HG02852 (cell line): ENCODE measurements at regions not wholly inside any gene's neighbourhood (a gene's known extent, or its start where the extent isn't known, plus 50 kb on each side); places are given as distances from the start of the nearest gene placed in this dataset.
"Not testable (repeated sequence)": the region's sequence is repeated elsewhere in the genome, so short reads cannot be mapped to it uniquely, and the experiment has no call there.

Experiments used
- ATAC-seq: cut with Tn5 transposase; IDR thresholded peaks from one replicate; pipeline ENCODE4 v1.9.1; 2021; ENCODE audit warnings: mild to moderate bottlenecking, moderate library complexity; ENCODE audit not compliant: unreplicated experiment

DNA sequence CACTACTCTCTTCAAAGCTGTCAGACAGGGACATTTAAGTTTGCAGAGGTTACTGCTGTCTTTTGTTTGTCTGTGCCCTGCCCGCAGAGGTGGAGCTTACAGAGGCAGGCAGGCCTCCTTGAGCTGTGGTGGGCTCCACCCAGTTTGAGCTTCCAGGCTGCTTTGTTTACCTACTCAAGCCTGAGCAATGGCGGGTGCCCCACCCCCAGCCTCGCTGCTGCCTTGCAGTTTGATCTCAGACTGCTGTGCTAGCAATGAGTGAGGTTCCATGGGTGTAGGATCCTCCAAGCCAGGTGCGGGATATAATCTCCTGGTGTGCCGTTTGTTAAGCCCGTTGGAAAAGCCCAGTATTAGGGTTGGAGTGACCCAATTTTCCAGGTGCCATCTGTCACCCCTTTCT, 581.2 kb downstream of the ANKRD50 start:
- not testable (repeated sequence) for ATAC-seq

DNA sequence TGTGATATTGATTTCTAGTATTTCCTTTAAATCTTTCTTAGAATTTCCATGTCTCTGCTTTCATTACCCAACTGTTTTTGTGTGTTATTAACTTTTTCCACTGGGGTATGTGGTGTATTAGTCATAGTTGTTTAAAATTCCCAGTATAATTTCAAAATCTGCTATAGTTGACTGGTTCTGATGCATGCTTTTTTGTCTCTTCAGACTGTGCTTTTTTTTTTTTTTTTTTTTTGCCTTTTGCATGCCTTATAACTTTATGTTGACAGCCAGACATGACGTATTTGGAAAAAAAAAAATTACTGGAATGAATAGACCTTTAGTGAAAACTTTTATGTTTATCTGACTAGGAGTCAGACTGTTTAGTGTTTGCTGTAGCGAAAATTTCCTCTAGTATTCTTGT, 580.4 kb downstream of the ANKRD50 start:
- ATAC-seq = no peak

DNA sequence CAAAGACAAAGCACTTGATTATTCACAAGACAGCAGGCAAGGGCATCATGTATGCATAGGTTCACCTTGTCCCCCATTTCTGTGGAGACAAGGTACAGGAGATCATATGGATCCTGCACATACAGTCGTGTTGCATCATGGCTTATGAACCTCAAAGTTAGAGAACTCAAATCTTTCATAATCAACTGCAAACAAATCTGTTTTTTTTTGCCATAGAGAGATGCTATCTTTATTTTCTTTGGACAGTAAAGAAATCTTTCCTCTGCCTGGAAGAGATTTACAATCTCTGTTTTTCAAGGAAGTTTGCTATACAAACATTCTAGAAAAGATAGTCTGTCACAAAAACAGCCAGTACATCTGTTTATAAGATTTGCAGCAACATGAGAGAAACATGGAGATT, 578.8 kb downstream of the ANKRD50 start:
- no peak for ATAC-seq

DNA sequence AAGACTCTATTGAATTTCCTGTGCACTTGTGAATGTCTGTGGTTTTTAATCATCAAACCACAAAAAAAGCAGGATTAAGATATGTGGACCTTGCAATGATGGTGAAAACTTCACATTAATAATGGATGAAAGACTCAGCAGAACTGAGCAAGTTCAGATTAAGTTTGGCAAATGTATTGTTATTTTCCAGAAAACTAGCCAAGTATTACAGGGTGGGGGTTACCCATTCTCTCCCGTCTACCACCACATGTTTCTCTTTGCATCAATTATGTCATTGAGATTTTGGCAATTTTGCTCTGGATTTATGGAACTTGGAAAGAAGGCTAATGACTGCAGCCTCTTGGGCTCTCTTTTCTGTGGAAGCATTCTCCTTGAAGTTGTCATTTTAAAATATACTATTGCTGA, 577.1 kb downstream of the ANKRD50 start:
- no peak for ATAC-seq

DNA sequence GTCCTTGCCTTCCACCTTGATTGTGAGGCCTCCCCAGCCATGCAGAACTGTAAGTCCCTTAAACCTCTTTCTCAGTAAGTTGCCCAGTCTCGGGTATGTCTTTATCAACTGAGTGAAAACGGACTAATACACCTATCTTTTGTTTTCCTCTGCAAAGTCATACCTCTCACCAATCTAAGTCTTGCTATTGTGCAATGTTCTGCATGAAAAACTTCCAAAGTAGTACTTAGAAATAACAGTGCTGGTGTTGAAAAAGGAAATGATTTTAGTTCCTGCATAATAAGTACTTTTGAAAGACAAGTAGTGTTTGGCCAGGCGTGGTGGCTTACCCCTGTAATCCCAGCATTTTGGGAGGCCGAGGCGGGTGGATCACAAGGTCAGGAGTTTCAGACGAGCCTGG, 573.5 kb downstream of the ANKRD50 start:
- no peak for ATAC-seq

DNA sequence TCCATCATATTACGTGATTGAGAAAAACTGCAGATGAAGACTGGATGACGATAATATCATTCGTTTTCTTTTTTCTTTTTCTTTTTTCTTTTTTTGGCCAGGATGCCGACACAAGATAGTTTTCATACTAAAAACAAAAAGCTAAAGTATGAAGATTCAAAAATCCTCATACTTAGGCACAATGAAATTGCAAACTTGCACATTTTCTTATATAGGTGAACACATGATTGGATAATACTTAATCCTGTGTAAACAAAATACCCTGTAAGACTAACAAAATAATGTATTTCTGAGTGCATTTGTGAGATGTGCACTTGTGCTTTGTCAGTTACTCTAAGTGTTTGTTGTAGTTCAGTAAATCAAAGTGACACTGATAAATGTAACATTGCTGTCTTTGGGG, 568.9 kb downstream of the ANKRD50 start:
- no peak for ATAC-seq

DNA sequence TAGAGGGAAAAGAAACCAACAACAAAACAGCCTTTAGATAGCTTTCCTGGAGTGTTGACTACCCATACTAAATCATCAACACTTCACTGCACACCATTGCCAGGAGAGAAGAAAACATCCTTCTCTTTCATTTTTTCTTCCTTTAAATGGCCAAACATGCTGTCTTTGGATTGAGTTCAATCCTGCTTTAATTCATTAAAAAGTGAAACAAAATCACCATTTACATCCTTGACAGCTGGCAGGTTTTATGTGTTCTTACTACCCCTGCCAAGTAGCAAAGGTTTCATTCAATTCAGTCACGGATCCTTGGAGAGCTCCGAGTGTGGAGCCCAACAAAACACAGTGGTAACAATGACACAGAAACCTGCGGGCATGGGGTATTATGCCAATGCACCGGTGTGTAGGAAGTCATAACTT, 568.3 kb downstream of the ANKRD50 start:
- ATAC-seq = no peak

DNA sequence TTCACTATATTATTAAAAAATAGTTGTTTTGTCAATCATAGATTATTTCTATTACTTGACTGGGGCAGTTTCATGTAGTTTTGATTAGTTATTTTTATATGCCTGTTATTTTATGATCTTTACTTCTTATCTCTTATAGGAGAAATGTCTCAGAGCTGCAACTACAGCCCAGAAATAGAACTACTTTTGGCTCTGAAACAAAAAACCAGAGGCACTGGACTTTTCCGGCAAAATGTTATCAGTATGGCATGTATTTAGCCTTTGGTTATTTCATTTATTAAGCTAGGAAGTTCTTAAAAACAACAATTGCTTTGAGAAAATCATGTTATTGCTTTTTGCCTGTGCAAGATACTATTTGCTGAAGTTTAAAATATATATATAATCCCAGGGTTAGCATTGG, 566.5 kb downstream of the ANKRD50 start:
- no peak for ATAC-seq

DNA sequence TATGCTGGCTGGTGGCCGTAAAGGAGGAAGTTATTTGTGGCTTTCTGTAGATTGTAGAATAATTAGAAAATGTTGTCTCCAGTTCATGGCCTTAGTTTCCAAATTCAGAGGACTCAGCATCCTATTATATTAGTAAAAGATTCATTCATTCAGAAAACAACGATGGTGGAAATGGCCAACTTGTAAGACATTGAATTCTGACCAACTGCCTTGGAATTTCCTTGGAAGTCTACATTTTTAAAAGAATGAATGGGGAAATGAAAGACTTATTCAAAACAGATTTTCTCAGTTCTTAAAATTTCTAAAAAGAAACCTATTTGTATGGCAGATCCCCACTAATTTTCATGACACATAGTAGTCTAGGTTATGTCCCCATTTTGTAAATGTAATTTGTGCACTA, 561.5 kb downstream of the ANKRD50 start:
- no peak for ATAC-seq

DNA sequence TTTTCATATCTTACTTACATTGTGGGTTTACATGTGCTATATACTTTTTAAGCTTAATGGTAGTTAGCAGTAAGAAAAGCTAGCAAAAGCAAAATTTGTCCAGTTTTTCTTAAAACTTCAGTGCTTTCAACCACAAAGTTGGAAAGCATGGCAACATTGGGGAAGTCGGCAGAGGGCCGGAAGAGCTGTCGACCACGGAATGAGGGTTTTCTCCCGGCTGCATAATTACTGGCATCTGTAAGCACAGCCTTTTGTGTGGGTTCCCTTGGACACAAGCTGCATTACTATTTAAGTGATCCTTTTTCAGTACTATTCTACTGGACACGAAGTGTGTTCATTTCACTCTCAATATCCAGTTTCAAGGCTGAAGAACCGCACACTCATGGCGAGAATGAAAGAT, 560.4 kb downstream of the ANKRD50 start:
- no peak for ATAC-seq

DNA sequence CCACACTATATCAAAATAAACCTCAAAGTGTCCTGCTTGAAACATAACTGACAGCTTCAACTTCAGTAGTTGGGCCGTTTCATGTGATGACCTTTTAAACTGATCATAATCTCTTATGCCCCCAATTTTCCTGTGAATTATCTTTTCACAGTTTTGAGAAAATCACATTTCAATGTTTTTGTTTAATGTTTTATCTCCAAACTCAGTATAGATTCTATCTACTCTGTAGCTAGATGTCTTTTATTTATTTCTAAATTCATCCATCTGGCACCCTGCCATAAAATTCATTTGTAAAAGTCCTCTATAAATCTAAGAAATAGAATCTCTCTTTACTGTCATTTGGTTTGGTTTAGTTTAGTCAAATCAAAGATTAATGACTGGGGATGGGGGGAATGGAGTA, 557.3 kb downstream of the ANKRD50 start:
- no peak for ATAC-seq

DNA sequence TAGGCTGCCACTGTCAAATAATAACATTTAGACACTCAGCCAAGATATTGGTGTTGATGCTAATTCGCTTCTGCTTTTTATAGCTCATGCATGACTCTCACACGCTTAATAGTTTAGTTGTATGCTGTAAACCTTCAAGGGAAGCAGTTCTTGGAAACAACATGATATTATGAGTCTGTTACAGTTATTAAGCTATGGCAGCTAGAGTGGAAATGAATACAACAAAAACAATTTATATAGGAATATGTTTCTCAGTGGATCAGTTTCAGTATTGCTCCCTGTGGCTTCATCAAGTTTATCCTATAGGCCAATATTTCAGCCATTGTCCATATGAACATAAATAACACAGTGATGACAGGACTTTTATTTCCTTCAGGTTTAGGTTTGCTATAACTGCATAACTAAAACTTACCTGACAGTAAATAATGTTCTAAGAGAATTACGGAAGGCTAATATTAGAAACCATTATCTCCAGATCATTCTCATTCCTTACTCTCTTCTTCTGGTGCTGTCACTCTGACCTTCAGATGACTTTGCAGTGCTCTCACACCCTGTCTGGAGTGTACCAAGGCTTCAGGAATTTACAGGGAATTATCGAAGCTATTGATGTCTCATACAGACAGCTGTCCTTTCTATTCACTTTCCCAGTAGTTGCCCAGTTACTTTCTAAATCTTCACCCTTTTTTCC, 555.0 kb downstream of the ANKRD50 start:
- ATAC-seq = no peak

DNA sequence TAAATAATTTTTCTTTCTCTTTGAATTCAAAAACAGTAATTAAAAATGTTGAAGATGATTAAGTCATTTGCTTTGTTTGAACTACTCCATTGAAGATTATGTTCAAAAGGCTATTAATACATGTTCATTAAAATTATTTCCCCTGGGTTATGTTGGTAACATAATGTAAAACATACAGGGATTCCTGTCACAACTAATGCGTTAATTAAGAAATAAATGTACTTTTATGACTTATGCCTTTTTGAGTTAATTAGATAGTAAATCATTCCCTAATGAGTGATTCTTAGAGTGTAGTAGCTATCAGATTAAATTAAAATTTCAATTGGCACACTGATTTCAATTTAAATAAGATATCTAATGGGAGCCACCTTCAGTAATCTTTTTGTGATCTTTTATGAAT, 549.1 kb downstream of the ANKRD50 start:
- no peak for ATAC-seq

DNA sequence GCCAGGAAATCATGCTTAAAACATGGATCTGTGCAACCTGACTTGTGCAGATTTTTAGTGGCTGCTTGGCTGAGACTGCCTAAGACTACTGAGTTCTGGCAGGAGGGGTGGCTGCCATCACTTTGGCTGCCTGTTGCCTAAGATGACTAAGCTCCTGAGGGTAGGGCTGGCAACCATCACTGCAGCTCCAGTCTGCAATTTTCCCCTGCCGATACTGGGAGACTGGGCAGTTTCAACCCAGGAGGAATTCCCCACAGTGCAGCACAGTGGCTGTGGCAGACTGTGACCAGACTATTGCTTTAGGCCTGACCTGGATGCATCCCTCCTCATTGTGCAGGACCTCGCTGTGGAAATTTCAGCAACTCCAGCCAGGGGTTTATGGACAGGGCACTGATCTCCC, 544.9 kb downstream of the ANKRD50 start:
- ATAC-seq = no peak

DNA sequence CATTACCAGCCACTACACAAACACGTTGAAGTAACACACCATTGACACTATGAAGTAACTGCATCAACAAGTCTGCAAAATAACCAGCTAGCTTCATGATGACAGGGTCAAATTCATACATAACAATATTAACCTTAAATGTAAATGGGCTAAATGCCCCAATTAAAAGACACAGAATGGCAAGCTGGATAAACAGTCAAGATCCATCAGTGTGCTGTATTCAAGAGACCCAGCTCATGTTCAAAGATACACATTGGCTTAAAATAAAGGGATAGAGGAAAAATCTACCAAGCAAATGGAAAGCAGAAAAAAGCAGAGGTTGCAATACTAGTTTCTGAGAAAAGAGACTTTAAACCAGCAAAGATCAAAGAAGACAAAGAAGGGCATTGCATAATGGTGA, 543.0 kb downstream of the ANKRD50 start:
- ATAC-seq = not testable (repeated sequence)

DNA sequence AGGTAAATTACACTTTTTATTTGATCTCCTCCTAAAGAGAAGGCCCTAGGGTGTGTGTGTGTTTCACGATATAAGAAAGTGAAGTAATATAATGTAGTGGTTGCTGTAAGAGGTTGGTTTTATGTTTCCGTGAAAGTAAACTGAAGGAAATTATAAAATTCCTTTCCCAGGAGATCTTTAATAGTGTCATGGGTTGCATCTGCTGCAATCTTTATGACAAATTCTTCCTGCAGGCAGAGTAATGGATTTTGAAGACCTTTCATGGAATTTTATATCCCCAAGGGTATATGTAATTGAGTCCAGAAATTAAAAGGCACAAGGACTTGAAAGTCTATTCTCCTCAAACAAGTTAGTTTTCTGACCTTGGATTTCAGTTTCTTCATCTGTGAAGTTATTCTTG, 538.6 kb downstream of the ANKRD50 start:
- no peak for ATAC-seq

DNA sequence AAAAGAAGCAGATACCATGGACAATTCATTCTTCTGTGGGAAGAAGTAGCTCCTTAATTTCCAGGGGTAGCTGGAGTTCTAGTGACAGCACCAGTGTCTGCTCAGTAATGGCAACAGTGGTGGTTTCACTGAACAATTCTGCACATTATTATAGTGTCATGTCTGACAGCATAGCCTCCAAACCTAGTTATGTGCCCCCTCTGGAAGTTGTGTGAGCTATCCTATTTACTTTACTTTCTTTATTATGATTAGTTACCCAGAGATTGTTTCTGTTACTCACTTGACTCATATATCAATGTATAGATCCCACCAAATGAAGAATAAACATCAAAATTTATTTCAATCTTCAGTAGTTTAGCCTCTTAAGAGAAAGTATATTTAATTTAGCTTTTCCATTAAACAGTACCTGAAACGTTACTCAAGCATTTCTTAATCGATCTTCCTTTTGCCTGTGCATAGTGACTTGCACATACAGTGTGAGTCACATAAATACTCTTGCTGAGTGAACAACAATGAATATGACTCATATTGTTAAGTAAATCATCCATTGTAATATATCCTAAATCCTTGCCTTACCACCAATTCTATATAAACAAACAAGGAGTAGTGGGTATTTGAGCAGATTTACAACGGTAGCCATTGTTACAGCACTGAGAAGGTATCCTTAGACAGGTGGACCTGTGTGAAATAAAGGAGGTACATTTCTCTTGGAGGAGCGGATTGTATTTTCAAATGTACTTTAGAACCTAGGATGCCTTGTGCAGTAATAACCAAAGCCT, 534.7 kb downstream of the ANKRD50 start:
- ATAC-seq = no peak

DNA sequence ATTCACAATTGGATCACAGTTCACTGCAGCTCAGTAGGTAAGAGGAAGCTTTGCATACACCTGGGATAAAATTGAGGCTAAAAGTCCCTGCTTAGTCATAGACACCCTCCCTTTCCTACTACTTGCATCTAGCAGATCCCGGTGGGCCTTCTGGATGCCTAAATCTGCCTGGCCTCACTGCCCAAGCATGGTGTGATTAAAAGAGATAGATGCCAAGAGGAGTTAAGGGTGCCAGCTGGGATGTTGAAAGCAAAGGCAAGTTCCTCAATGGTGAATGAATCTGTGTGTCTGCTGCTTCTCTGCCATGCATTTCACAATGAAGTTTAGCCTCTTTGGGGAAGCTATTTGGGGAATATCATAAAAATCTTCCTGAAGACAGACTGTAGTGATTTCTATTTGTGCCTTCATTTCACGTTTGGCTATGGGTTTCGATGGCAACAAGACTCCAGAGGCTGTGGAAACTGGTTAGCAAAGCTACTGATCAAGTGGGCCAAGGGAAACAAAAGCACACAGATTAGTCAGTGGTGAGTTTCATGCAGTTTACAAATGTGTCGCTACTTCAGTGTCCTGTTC, 534.0 kb downstream of the ANKRD50 start:
- ATAC-seq = no peak

DNA sequence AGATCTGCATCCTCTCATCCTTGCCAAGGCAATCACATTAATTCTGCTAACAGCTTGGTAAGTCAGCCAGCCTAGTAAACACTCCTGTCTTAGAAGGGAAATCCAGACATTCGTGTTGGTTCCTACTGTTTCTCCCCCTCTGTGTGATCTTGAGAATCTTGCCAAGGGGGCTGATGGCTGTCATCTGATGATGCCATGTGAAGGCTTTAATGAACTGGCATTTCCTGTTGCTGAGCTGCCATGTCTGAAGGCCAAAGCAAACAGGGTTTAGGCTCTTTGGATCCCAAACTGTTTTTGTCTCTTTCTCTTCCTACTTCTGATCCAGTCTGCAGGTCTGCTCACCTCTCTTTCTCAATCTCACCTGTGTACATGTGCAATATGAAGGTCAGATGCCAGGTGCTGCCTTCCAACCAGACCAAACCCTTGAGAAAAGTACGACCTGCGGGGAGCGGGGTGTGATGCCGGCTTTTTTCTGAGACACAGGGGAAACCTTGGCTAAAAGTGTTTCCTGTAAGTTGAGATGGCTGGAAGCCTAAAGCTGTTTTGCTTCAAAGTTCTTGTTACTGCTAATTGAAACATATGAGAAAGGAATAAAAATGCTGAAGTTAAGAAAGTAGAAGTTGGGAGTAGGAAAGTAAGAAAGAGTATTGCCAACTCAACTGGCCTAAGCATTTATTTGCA, 532.9 kb downstream of the ANKRD50 start:
- no peak for ATAC-seq

DNA sequence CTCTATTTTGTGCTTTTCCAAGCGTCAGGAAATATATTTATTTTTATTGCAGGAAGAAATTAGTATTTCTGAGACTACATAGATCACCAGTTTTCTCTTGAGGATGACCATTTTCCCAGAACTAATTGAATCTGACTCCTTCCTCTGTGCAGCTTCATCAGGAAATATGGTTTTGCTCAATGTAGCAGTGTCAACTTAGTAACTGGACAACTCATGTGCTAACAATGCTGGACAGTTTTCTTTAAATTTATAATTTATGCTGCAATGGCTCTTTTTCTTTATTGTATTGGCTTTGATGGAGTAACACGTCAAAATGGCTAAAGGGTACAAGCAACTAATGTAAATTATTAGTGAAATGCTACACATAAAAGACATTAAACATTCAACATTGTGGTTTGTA, 531.5 kb downstream of the ANKRD50 start:
- no peak for ATAC-seq

DNA sequence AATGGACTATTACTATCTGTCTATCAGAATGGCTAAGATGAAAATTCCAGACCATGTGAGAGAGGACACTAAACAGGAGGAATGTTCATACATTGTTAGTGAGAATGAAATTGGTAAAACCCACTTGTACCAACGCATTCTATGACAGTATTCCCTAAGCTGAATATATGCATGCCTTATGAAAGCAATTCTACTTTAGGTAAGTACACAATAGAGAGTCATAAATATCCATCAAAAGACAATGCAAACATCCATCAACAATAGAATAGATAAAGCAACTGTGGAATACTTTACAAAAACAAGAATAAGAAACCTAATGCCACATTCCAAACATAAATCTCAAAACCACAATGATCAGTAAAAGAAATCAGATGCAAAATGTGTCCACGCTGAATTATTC, 529.3 kb downstream of the ANKRD50 start:
- ATAC-seq = no peak

DNA sequence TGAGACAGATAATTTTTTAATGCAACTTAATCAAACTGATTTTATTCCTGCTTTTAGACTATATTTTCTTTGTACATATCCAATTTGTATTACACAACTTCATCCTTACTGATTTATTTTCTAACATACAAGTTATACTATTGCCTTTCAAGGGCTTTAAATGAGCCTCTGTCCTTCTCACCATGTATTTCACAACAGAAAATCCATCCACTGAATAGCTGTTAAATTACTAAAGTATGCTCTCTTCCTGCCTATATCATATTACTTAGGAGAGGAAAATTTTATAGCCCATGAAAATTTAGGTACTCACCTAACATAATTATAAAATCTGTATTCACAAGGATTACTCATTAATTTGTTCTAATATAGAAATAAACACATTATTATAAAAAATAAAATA, 528.6 kb downstream of the ANKRD50 start:
- ATAC-seq = no peak
